ENCODE measurements at regions not wholly inside any gene's neighbourhood (a gene's known extent, or its start where the extent isn't known, plus 50 kb on each side); places are given as distances from the start of the nearest gene placed in this dataset.
"Not testable (repeated sequence)": the region's sequence is repeated elsewhere in the genome, so short reads cannot be mapped to it uniquely, and the experiment has no call there.

DNA sequence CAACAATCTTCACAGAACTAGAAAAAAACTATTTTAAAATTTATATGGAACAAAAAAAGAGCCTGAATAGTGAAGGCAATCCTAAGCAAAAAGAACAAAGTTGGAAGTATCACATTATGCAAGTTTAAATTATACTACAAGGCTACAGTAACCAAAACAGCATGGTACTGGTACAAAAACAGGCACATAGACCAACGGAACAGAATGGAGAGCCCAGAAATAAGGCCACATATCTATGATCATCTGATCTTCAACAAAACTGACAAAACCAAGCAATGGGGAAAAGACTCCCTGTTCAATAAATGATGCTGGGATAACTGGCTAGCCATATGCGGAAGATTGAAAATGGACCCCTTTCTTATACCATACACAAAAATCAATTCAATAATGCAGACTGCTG, 74.4 kb upstream of the RTN4 start:
- H3K4me3 Mint-ChIP-seq, result not testable (repeated sequence)

DNA sequence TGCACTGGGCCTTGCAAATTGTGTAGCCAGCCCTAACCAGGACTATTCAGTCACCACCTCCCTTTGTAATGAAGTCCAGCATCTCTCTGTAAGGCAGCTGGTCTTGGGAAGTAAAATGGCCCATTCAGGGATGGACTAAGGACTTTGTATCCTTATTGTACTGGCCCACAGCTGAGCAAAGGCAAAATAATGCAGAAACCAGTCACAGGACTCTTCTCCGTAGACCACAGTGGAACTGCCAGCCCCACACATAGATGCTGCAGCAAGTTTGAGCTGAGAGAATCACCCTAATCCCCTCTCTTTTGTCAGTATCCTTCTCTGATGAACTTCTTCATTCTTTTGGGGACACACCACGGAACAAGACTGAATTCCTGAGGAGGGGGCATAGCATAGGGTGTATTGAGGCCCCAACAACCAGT, 73.6 kb upstream of the RTN4 start:
- no peaks in the 10 kb centered on the region for H3K9me3 Mint-ChIP-seq
- no peaks in the 10 kb centered on the region for H3K36me3 Mint-ChIP-seq (ENCODE audit: low read depth)
- intact Hi-C loops (cut with micrococcal nuclease), result no loop called here
- no peaks in the 10 kb centered on the region for H3K27me3 Mint-ChIP-seq (ENCODE audit: low read depth)
- DNase-seq, result no peak
- no peak overlapping the region for H3K27ac Mint-ChIP-seq
- H3K4me3 Mint-ChIP-seq, result no peak overlapping the region
- CTCF ChIA-PET, result no interaction called here
- no peaks in the 10 kb centered on the region for H3K4me1 Mint-ChIP-seq (ENCODE audit: low read depth)

More for the DNA sequence above, 74.4 kb upstream of the RTN4 start:
- DNase-seq; H3K27ac Mint-ChIP-seq; H3K27me3 Mint-ChIP-seq (ENCODE audit: low read depth); intact Hi-C loops (cut with micrococcal nuclease); CTCF ChIA-PET; H3K9me3 Mint-ChIP-seq; H3K36me3 Mint-ChIP-seq (ENCODE audit: low read depth); H3K4me1 Mint-ChIP-seq (ENCODE audit: low read depth): not testable (repeated sequence)

GRCh38 chr2:55120634-55121359, 70.5 kb upstream of the RTN4 start:
- no peaks in the 10 kb centered on the region for H3K9me3 Mint-ChIP-seq
- H3K27ac Mint-ChIP-seq, result no peak overlapping the region
- H3K4me3 Mint-ChIP-seq, result no peak overlapping the region
- no peaks in the 10 kb centered on the region for H3K4me1 Mint-ChIP-seq (ENCODE audit: low read depth)
- H3K36me3 Mint-ChIP-seq (ENCODE audit: low read depth), result no peaks in the 10 kb centered on the region
- intact Hi-C loops (cut with micrococcal nuclease), result no loop called here
- H3K27me3 Mint-ChIP-seq (ENCODE audit: low read depth), result no peaks in the 10 kb centered on the region
- DNase-seq, result no peak
- CTCF ChIA-PET, result interaction anchor here (1.0 to 1.4 kb wide), 3 partner anchors 46 to 70 kb away, joined by 3 to 5 read pairs (median 4); partner anchors contain the start of gene RTN4

DNA sequence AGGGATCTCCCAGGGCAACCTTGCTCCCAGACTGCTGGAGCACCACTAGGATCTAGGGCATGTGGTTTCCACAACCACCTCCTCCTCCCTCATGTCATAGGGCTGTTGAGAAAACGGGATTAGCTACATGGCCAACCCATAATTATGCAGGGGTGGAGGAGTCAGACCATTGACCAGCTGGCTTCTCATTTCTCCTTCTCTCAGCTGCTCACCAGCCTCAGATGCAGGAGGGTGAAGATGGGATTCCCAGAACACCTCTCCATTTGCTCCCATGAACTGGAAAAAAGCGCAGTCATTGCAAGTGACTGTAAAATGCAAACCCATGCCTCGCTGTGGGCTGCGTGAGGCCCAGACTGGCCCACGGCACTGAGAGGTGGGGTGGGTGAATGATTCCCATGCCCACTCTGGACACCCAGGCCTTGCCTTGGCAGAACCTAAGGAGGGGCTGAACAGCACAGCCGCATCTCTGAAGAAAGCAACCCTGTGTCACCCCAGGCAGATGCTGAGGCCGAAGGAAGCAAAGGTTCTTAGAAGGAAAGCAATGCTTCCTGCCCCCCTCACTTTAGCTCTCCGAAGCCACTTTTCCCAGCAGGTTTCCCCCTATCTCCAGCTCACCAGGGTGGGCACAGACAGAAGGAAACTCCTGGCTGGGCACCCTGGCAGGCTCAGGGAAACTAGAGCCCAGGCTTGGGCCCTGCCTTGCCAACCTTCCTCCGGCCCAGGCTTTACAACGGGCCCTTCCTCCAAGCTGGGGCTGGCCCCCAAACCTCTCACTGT, 69.6 kb upstream of the RTN4 start:
- Mint-ChIP-seq H3K27me3 (ENCODE audit: low read depth) (no peaks in the 10 kb centered on the region), H3K36me3 (ENCODE audit: low read depth) (no peaks in the 10 kb centered on the region), H3K9me3 (no peaks in the 10 kb centered on the region), H3K4me3 (no peak overlapping the region), H3K27ac (no peak overlapping the region), H3K4me1 (ENCODE audit: low read depth) (no peaks in the 10 kb centered on the region)
- CTCF ChIA-PET, result interaction anchor here (0.6 to 1.4 kb wide), 3 partner anchors 56 to 88 kb away, joined by 3 to 5 read pairs (median 3); partner anchors contain the start of gene RTN4
- intact Hi-C loops (cut with micrococcal nuclease), result no loop called here
- no peak for DNase-seq

- DNase-seq, result no peak
- CTCF ChIA-PET, result interaction anchor here (1.1 kb wide), 1 partner anchor 57 kb away, joined by 3 read pairs; no protein-coding TSS in a partner anchor
- H3K36me3 Mint-ChIP-seq (ENCODE audit: low read depth), result no peaks in the 10 kb centered on the region
- H3K4me1 Mint-ChIP-seq (ENCODE audit: low read depth), result no peaks in the 10 kb centered on the region
- no peaks in the 10 kb centered on the region for H3K9me3 Mint-ChIP-seq
- intact Hi-C loops (cut with micrococcal nuclease), result no loop called here
- no peak overlapping the region for H3K4me3 Mint-ChIP-seq
- H3K27ac Mint-ChIP-seq, result no peak overlapping the region
- H3K27me3 Mint-ChIP-seq (ENCODE audit: low read depth), result no peaks in the 10 kb centered on the region
These were observed 68.4 kb upstream of the RTN4 start for GRCh38 chr2:55118643-55119083.

DNA sequence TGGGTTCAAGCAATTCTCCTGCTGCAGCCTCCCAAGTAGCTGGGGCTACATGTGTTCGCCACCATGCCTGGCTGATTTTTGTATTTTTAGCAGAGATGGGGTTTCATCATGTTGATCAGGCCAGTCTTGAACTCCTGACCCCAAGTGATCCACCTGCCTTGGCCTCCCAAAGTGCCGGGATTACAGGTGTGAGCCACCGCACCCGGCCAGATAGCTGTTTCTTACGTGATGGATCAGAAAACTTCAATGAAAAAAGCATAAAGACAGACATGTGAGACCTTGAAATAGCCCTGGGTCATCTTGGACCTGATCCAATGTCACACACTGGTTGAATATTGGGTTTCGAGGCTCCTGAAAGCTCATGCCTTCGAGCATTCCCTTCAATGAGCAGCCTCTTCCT, 66.7 kb upstream of the RTN4 start:
- CTCF ChIA-PET, result no interaction called here
- H3K4me1 Mint-ChIP-seq (ENCODE audit: low read depth), result no peaks in the 10 kb centered on the region
- H3K27me3 Mint-ChIP-seq (ENCODE audit: low read depth), result no peaks in the 10 kb centered on the region
- no peak for DNase-seq
- H3K4me3 Mint-ChIP-seq, result no peak overlapping the region
- H3K9me3 Mint-ChIP-seq, result no peaks in the 10 kb centered on the region
- intact Hi-C loops (cut with micrococcal nuclease), result no loop called here
- H3K36me3 Mint-ChIP-seq (ENCODE audit: low read depth), result no peaks in the 10 kb centered on the region
- H3K27ac Mint-ChIP-seq, result no peak overlapping the region

- no peak for DNase-seq
- Mint-ChIP-seq H3K27me3 (ENCODE audit: low read depth) (no peaks in the 10 kb centered on the region), H3K4me1 (ENCODE audit: low read depth) (no peaks in the 10 kb centered on the region), H3K9me3 (no peaks in the 10 kb centered on the region), H3K36me3 (ENCODE audit: low read depth) (no peaks in the 10 kb centered on the region), H3K4me3 (no peak overlapping the region), H3K27ac (no peak overlapping the region)
- intact Hi-C loops (cut with micrococcal nuclease), result no loop called here
- CTCF ChIA-PET, result no interaction called here
These were observed 66.3 kb upstream of the RTN4 start for GRCh38 chr2:55116598-55116964.

DNA sequence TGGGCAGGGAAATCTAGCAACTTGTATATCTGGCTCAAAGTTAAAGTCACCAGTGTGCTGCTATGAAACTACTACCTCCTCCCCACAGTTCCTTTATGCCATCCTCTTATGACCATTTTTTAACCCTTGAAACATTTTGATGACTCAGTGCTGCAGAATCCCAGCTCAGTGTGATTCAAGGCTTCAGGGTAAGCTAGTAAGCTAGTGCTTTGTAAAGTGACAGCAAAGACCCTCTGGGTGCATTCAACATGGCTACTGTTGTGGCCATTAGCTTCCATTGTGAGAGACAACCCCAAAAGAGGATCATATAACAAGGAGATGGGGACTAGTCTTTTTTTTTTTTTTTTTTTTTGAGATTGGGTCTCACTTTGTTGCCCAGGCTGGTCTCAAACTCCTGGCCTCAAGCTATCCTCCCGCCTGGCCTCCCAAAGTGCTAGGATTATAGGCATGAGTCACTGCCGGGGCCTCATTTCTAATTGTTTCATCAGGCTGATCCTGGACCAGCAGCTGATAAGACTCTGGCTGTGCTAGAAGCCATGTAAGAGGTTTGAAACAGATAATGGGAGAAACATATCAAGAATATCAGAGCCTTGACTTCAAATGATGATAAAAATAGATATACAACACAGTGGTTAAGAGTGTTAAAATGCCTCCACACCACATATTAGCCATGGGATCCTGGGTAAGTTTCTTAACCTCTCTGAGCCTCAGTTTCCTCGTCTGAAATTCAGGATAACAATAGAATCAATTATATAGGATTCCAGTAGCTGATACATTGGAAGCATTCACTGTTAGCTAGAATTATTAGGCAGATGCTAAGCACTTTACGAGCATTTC, 65.7 kb upstream of the RTN4 start:
- H3K27ac Mint-ChIP-seq, result no peak overlapping the region
- intact Hi-C loops (cut with micrococcal nuclease), result no loop called here
- DNase-seq, result no peak
- H3K4me3 Mint-ChIP-seq, result no peak overlapping the region
- no peaks in the 10 kb centered on the region for H3K36me3 Mint-ChIP-seq (ENCODE audit: low read depth)
- H3K9me3 Mint-ChIP-seq, result no peaks in the 10 kb centered on the region
- H3K4me1 Mint-ChIP-seq (ENCODE audit: low read depth), result no peaks in the 10 kb centered on the region
- no peaks in the 10 kb centered on the region for H3K27me3 Mint-ChIP-seq (ENCODE audit: low read depth)
- CTCF ChIA-PET, result interaction anchor here (0.6 kb wide), 1 partner anchor 875 kb away, joined by 4 read pairs; no protein-coding TSS in a partner anchor

DNA sequence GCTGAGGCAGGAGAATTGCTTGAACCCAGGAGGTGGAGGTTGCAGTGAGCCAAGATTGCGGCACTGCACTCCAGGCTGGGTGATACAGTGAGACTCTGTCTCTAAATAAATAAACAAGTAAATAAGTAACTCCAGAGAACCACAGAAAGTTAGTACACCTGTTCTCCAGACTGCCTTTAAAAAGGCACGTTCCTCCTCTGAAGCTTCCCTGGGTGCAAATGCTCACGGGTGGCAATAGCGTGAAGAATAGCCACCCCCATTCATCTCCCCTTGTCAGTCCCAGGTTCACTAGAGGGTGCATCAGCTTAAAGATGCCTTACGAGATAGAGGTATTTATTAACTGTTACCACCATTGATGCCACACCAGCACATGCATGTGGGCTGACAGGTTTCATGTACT, 64.3 kb upstream of the RTN4 start:
- CTCF ChIA-PET, result interaction anchor here (0.5 kb wide), 1 partner anchor 142 kb away, joined by 5 read pairs; no protein-coding TSS in a partner anchor
- no peak overlapping the region for H3K4me3 Mint-ChIP-seq
- H3K9me3 Mint-ChIP-seq, result no peaks in the 10 kb centered on the region
- no peaks in the 10 kb centered on the region for H3K36me3 Mint-ChIP-seq (ENCODE audit: low read depth)
- intact Hi-C loops (cut with micrococcal nuclease), result no loop called here
- no peak for DNase-seq
- H3K4me1 Mint-ChIP-seq (ENCODE audit: low read depth), result no peaks in the 10 kb centered on the region
- H3K27ac Mint-ChIP-seq, result no peak overlapping the region
- H3K27me3 Mint-ChIP-seq (ENCODE audit: low read depth), result no peaks in the 10 kb centered on the region

DNA sequence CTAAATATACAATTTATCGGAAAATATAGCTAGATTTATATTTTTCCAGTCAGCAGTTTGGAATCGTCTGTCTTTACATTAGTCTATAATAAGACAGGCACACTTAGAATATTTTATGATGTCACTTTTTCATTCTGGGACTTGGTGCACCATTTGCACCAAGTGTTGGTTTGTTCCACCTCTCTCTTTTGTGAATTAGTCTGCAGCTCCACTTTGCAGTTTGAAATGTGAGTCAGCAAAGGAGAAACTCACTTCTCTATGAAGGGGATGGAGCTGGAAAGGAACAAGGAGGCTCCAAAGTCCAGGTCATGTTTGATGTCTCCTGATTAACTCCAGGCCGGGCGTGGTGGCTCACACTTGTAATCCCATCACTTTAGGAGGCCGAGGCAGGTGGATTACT, 63.8 kb upstream of the RTN4 start:
- no peak overlapping the region for H3K4me3 Mint-ChIP-seq
- no peaks in the 10 kb centered on the region for H3K36me3 Mint-ChIP-seq (ENCODE audit: low read depth)
- CTCF ChIA-PET, result no interaction called here
- no peaks in the 10 kb centered on the region for H3K9me3 Mint-ChIP-seq
- H3K4me1 Mint-ChIP-seq (ENCODE audit: low read depth), result no peaks in the 10 kb centered on the region
- DNase-seq, result no peak
- intact Hi-C loops (cut with micrococcal nuclease), result no loop called here
- H3K27me3 Mint-ChIP-seq (ENCODE audit: low read depth), result no peaks in the 10 kb centered on the region
- H3K27ac Mint-ChIP-seq, result no peak overlapping the region

DNA sequence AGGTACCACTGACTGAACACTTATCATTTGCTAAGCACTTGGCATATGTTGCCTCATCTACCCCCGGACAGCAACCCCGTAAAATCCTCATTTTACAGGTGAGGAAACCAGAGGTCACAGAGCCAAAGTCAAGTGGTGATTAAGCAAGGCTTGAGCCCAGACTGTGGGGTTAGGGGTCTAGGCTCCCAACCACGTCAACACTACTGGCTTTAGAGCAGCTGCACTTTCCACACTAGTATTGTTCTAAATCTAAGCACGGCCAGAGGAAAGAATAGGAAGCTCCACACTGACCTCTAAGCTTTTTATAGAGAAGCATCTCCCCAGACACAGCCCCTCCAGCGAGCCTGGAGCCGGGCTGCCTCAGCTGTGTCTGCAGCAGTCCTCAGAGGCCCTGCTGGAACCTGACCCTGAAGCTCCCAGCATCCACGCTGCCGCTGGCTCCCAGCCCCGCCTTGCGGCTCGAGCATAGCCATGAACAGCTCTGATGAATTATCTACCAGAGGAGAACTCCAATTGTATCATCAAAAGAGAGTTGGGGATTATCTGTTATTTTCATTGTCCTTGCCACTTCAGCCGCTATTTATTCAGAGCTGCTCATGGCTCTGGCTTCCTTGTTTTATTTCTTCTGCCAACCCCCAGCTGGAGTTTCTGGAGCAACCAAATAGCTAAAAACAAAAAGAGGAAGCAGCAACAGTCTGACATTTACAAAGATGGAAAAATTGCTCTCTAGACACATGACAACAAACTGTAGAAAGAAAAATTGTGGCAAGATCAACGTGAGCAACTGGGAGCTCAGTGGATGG, 62.2 kb upstream of the RTN4 start:
- no peaks in the 10 kb centered on the region for H3K4me1 Mint-ChIP-seq (ENCODE audit: low read depth)
- DNase-seq, result no peak
- no peak overlapping the region for H3K27ac Mint-ChIP-seq
- intact Hi-C loops (cut with micrococcal nuclease), result no loop called here
- CTCF ChIA-PET, result interaction anchor here (0.6 to 1.5 kb wide), 3 partner anchors 15 to 669 kb away, joined by 3 to 5 read pairs (median 4); no protein-coding TSS in a partner anchor
- no peaks in the 10 kb centered on the region for H3K27me3 Mint-ChIP-seq (ENCODE audit: low read depth)
- no peaks in the 10 kb centered on the region for H3K36me3 Mint-ChIP-seq (ENCODE audit: low read depth)
- no peak overlapping the region for H3K4me3 Mint-ChIP-seq
- H3K9me3 Mint-ChIP-seq, result no peaks in the 10 kb centered on the region

All from activated naive CD4-positive, alpha-beta T cell treated with anti-CD3 and anti-CD28 coated beads for 36 hours (primary cell).